Vagina (tissue), 2 donors: ENCODE measurements at regions not wholly inside any gene's neighbourhood (a gene's known extent, or its start where the extent isn't known, plus 50 kb on each side); places are given as distances from the start of the nearest gene placed in this dataset. TPM values are rescaled to one million over a fixed set of nuclear protein-coding genes. Genes with fewer than 3 reads are reported as not detected.

Experiments used
- microRNA counts, 2 donors: library from miRNA; unstranded; fragments of <30 nt; microRNA quantifications; one replicate each; lab custom pipeline; 2016 to 2017
- microRNA-seq: library from miRNA; unstranded; fragments of <30 nt; microRNA quantifications from one replicate; pipeline ENCODE4, GENCODE V29; 2017; ENCODE audit warnings: borderline number of aligned reads, borderline replicate concordance
- small RNA-seq: library from RNA; depleted of rRNA; stranded (forward); fragments of <200 nt; gene quantifications from one replicate; pipeline ENCODE3, GENCODE V24; 2016

MicroRNAs in the stretch of these regions (microRNA counts, 767-probe panel; counts per million panel counts)
- microRNA hsa-miR-4431 (lab: Ali Mortazavi, UCI): 238 to 261 counts per million in 2 donors

Small RNAs in the stretch of these regions (microRNA-seq; reads per million reads assigned to microRNA genes)
- gene MIR4431: not detected

Small RNAs in the stretch of these regions (small RNA-seq; reads per million reads assigned to genes)
- not detected for gene AC010967.3
- not detected for gene AC069157.1
- gene AC097463.2: not detected
- gene CRYGGP: not detected
- gene MIR4431: not detected
- not detected for gene RF00019
- not detected for gene RF00424
- not detected for gene RNU6-997P
